ENCODE measurements at regions not wholly inside any gene's neighbourhood (a gene's known extent, or its start where the extent isn't known, plus 50 kb on each side); places are given as distances from the start of the nearest gene placed in this dataset.
"Not testable (repeated sequence)": the region's sequence is repeated elsewhere in the genome, so short reads cannot be mapped to it uniquely, and the experiment has no call there.

DNA sequence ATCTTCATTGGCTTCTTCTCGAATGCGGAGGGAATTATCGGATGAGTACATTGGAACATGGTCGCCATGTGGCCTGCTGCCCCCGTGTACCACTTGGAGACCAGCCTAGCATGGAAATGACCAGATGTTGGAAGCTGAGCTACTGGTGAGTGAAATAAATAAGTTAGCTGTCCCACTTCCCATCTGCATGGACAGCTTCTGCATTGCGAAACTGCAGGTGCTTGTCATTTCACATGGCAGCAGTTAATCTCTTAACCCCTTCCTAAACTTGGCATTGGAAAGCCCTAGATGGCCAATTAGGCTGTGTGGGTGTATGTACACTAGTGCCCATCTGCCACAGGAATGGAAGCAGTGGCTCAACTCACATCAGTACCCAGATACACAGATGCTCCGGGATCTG is 246.6 kb upstream of the IL12B start:
- in situ Hi-C loops (cut with MboI; ENCODE audit: low sequenced_read_pairs) = no loop called here

DNA sequence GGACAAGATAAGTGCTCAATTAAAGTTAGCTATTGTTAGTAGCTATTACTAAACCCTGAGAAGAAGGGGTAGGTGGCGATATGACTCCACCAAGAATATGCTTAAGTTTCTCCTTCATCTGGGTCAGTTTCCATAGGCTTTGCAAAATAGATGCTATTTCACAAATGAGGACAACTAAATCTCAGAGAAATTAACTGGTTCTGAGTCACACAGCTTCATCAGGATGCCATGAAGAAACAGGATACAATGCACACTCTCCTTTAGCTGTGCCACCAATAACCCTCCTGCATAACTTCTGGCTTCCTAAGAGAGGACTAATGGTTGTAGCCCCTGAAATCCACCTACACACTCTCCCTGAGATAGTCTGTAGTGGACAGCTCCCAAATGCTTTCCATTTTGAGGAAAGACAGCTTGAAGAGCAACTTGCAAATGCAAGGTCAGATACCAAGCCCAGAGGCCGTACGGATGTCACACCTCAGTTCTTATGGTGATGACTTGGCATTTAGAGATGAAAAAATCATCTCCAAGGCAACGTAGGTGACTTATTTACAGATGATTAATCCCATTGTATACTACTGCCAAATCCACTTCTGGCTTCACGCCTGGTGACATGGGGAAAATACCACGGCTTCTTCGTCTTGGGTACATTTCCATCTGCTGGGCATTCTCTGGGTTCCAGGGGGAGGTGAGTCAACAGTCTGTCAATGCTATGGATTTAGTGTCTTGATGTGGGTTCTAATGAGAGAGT is 251.4 kb upstream of the IL12B start:
- in situ Hi-C loops (cut with MboI; ENCODE audit: low sequenced_read_pairs) = no loop called here

DNA sequence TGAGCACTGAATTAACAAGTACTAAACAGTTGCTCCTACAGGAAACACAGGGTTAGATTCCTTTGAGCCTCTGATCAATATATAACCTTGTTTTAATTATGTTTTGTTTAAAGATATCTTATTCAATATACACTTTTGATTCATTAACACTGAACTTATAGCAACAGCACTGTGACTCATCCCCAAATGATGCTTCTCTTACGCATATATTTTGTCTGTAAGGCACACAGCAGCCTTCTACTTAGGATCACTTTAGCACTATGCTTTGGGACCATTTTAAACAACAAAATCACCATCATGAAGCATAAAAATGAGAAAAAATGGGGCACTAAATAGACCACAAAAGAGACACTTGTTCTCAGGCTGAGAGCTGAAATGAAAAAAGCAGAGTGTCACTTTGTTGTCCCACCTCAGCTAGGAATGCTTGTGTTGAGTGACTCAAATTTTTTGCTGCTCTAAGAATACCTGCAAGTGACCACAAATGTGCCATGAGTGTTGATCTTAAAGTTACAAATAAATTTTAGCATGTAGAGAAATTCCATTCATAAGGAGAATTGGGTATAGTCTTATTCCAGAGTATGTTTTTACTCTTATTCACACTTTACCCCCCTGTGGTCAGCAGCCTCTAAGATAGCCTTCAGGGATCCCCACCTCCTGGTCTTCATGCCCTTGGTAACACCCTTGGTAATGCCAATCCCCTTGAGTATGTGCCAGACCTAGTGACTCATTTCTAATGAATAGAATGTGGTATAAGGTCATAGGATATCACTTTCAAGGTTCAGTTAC is 252.7 kb upstream of the IL12B start:
- in situ Hi-C loops (cut with MboI; ENCODE audit: low sequenced_read_pairs) = no loop called here

DNA sequence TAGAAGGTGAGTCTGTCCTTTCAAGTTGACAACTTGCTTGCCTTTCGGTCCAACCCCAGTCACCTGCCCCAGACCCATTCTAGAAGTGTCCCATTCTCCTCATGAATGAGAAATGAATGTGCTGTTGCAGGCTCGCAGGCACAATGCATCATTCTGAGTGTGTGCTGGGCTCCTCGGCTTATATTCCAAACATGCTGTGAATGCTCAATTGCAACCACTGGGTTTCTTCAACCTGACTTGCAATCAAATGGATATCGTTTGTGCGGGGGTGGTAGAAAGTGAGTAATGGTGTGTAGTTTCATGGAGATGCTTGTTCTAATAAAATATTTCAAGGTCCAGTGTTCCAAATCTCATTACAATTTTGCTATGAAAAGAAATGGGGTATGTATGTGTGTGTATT is 256.6 kb upstream of the IL12B start:
- in situ Hi-C loops (cut with MboI; ENCODE audit: low sequenced_read_pairs) = no loop called here

DNA sequence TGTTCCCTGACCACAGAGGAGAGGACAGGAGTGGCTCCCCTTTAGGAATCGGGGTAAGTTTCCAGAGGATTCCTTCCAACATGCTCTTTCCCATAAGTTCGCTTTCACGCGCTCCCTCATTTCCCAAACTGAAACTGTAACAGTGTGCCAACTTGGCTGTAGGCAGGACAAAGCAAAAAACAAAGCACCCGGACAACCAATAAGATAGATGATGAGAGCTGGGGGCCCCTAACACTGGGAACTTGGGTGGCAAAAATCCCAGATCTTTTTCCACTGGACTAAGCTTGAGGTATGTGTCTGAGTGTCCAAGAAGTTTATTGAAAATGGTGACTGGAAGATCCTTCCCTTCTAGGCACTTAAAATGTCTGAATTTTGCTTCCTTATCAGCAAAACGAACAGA is 258.7 kb upstream of the IL12B start:
- in situ Hi-C loops (cut with MboI; ENCODE audit: low sequenced_read_pairs) = no loop called here

DNA sequence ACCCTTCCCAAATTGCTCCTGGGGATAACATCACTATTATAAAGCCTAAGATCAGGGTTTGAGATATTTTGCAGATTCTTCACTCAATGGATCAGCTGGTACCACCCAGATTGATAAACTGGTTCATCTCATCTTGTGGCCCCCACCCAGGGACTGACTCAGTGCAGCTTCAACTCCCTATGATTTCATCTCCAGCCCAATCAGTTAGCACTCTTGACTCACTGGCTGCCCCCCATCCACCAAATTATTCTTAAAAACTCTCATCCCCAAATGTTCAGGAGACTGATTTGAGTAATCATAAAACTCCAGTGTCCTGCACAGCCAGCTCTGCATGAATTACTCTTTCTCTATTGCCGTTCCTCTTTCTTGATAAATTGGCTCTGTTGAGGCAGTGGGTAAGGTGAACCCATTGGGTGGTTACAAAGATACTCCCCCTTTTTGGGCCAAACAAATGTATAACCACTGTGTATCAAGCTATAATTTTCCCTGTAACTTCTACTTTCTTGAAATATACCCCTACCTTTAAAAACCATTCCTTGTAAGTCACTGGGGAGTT is 263.3 kb upstream of the IL12B start:
- in situ Hi-C loops (cut with MboI; ENCODE audit: low sequenced_read_pairs) = no loop called here

DNA sequence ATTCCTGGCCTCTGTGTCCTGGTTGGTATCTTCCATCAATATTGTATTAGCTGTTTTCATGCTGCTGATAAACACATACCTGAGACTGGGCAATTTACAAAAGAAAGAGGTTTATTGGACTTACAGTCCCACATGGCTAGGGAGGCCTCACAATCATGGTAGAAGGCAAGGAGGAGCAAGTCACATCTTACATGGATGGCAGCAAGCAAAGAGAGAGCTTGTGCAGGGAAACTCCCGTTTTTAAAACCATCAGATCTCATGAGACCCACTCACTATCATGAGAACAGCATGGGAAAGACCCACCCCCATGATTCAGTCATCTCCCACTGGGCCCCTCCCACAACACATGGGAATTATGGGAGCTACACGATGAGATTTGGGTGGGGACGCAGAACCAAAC is 265.3 kb upstream of the IL12B start:
- in situ Hi-C loops (cut with MboI; ENCODE audit: low sequenced_read_pairs) = not testable (repeated sequence)

DNA sequence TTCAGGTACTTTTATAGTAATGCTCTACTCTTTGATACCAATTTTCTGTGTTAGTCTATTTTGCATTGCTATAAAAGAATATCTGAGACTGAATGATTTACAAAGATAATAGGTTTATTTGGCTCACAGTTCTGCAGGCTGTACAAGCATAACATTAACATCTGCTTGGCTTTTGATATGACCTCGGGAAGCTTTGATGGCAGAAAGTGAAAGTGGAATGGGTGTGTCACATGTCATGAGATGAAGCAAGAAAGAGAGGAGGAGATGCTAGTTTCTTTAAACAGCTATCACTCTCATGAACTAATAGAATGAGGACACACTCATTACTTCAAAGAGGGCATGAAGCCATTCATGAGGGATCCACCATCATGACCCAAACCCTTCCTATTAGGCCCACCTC is 270.9 kb upstream of the IL12B start:
- in situ Hi-C loops (cut with MboI; ENCODE audit: low sequenced_read_pairs) = no loop called here

DNA sequence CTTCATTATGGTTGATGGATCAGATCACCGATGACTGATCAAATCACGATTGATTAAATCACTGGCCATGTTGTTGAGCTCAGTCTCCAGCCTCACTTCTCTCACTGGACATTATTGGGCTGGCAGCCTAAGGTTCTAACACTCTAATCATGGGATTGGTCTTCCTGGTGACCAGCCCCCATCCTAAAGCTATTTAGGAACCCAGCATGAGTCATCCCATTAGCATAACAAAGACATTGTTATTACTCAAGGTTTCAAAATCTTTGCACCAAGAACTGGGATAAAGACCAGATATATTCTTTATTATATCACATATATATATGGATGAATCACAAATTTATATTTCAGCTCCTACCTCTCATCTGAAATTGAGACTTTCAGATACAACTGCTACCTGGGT is 272.1 kb upstream of the IL12B start:
- in situ Hi-C loops (cut with MboI; ENCODE audit: low sequenced_read_pairs) = no loop called here

DNA sequence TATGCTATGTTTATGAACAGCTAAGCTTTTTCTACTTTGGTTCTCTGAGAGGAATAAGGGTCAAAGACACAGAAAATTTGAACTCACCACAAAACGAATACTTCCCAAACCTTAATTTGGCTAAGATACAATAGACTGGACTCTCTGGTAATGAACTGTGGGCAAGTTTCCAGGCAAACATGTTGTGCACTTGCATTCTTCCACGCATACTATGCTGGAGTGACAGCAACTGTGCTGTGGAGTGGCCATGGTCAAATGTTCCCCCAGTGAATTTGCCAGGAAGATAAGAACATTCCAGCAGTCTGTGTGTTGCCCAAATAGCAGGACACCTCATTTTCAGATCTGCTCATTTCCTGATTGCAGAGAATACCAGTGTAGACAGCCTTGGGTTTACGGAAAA is 275.3 kb upstream of the IL12B start:
- in situ Hi-C loops (cut with MboI; ENCODE audit: low sequenced_read_pairs) = no loop called here

DNA sequence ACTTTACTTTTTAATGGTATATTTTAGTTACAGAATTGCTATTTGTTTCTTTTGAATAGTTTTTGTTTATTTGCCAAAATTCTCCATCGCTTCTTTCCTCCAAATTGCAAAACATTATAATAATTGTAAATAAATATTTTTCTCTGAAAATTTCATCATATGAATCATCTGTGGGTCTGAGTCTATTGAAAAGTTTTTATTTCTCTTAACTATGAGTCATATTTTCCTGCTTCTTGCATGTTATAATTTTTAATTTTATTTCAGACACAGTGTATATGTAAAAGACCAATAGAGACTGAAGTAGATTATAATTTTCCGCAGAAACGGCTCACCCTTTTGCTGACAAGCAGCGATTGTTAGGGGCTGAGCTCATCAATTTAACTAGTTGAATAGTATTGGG is 279.1 kb upstream of the IL12B start:
- in situ Hi-C loops (cut with MboI; ENCODE audit: low sequenced_read_pairs) = no loop called here

DNA sequence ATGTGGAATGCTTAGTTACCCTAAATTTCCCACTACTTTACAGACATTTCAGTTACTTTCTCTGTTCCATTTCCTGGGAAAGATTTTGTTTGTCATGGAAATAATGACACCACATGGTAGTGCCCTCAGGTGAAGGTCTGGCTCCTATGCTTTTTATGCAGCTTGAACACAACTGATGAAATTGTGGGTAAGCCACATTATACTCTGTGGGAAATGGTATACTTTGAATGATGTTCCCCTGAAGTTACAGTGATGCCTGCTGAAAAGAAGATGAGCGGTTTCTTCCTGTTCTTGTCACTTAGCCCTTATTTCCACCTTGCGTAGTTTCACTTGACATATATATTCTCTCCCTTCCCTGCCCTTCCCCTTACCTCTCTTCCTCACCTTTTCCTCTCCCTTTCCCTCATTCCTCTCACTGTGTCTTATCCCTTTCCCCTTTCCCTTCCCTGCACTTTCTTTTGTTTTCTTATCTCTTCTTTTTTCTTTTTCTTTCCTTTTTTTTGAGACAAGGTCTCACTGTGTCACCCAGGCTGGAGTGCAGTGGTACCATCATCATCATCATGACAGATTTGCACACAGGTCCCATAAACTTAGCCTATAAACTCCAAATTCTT is 280.8 kb upstream of the IL12B start:
- in situ Hi-C loops (cut with MboI; ENCODE audit: low sequenced_read_pairs) = no loop called here

DNA sequence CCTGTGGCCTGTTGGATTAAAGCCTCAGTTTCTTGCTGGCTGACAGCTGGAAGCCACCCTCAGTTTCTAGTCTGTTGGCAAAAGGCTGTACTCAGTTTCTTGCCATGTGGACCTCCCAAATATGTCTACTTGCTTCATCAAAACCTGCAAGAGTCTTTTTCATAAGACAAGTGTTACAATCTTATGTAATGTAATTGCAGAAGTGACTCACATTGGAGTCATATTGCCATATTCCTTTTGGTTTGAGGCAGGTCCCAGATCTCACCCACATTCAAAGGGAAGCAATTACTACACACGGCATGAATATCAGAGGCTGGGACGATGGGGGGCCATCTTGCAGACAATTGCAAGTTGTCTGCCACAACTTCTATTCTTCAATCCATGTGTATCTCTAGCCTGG is 286.7 kb upstream of the IL12B start:
- in situ Hi-C loops (cut with MboI; ENCODE audit: low sequenced_read_pairs) = no loop called here

DNA sequence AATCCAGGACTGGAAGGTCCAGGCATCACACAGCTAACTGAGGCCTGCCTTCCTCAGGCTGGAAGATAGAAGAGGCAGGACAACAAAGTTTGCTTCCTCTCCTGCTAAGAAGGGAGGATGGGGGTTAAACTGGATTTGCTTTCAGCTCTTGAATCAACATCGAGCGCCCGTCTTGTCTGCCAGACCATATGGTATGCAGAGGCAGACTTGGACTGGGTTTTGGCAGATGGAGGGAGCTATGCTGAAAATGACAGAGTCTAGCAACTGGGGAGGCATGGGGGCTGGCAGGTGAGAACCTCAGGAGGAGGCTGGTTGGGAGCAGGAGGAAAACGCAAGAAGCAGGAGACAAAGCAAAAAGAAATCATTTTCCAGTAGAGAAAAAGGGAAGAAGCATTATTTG is 289.5 kb upstream of the IL12B start:
- in situ Hi-C loops (cut with MboI; ENCODE audit: low sequenced_read_pairs) = no loop called here

DNA sequence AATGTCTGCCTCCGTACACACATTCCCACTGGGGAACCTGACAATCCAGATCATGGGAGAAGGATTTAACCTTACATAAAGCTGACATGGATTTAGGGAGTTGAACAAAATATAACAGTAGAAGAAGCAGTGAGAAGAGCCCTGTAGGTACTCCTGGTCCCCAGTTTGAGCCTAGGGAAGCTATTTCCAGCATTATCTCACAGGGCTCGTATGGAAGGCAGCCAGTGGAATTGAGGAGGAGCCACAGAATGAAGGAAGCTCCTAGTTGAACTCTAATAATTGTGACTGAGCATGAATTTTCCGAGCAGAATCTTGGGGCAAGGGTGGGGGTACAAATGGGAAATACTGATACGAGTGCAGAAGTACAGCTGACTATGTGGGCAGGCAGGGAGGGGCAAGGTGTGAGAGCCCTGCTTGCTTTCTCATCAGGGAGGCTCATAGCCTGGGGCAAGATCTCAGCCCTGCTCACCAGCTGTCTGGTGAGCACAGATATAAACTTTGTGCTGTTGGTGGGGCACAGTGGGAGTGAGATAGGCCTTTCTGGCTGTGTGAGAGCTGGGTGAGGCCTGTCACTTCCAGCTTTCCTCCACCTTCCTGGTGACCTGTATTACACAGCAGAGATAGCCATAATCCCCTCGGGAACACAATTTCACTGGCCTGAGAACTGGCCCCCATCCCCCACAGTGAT is 290.7 kb upstream of the IL12B start:
- in situ Hi-C loops (cut with MboI; ENCODE audit: low sequenced_read_pairs) = no loop called here

DNA sequence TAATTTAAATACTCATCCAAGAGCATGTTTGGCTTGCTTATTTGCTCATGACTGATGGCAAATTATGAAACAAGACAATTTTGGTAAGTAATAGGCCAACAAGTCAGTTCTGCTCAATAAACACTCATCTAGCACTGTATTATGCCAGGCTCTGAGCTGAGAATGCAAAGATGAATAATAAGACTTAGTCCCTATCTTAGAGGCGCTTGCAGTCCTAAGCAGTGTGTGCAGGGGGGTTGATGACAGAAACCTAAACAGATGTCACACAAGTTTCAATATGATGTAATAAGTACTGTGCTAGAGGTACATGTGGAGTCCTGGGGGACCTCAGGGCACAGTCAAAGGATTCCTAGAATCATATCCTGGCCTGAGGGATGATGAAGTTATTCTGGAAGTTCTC is 287.6 kb upstream of the ADRA1B start:
- in situ Hi-C loops (cut with MboI; ENCODE audit: low sequenced_read_pairs) = no loop called here

DNA sequence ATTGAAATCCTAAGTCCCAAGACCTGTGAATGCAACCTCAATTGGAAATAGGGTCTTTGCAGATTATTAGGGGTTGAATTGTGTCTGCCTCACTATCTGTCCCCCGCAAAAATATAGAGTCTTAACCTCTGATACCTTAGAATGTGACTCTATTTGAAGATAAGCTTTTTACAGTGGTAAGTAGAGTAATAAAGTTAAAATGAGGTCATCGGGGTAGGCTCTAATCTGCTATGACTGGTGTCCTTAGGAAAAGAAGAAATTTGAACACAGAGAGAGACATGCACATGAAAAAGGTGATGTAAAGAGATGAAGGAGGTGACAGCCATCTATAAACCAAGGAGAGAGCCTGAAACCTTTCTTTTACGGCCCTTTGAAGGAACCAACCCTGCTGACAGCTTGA is 287.1 kb upstream of the ADRA1B start:
- in situ Hi-C loops (cut with MboI; ENCODE audit: low sequenced_read_pairs) = no loop called here

DNA sequence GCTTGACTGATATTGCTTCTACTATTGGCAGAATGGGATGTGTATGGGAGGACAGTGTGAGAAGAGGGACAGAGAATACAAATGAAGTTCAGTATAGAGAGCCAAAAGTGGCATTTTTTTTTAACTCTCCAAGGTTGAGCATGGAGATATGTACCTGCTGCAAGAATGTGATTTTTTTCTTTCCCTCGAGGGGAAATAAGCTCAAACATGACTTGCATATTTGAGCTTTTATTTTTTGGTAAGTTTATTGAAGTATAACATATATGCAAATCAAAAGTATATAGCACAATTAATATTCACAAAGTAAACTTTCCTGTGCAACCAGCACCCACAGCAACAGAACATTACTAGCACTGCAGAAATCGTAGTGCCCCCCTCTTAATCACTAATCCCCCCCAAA is 285.7 kb upstream of the ADRA1B start:
- in situ Hi-C loops (cut with MboI; ENCODE audit: low sequenced_read_pairs) = no loop called here

DNA sequence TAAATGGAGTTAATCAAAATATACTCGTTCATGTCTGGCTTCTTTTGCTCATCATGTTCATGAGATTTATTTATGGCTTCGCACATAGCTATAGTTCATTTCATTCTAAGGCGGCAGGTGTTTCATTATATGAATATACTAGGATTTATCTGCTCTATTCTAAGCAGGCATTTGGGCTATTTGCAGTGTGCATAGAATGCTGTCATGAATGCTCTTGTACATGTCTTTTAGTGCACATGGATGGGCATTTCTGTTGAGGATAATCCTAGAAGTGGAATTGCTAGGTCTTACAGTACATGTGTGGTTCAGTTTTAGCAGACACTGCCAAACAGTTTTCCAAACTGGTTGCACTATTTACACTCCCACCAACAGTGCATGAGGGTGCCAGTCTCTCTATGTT is 285.3 kb upstream of the ADRA1B start:
- in situ Hi-C loops (cut with MboI; ENCODE audit: low sequenced_read_pairs) = no loop called here

DNA sequence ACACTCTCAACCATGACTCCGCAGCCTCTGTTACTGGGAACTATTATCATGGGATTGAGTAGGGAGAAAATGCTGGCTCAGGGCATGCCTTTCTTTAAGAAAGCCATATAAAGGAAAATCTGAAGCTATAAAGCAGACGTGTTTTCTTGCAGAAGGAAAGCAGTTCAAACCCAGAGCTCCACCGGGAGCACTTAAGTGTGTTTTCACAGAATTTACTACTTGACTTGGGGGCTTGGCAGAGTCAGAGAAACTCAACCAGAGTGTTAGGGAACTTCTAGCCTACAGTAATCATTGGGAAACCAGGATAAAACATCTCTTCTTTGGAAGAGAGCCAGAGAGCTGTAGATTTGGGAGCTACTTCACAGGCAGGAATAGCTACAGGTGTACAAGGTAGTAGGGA is 283.4 kb upstream of the ADRA1B start:
- in situ Hi-C loops (cut with MboI; ENCODE audit: low sequenced_read_pairs) = no loop called here

DNA sequence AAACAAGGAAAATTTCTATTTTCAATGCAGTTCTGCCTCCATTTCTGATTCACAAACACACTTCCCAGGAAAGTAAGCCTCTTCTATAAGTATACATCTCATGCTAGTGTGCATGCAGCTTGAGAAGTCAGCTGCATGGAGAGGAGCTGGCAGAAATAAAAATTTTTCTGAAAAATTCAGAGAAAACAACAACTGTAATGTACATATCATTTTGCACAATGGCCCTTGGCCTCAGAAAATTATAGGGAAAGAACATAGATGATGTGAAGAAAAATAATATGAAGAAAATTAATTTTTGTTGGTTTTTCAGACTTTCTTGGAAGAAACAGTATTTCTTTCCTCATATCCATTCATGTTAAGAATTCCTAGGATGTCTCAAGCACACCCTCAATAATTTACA is 277.8 kb upstream of the ADRA1B start:
- in situ Hi-C loops (cut with MboI; ENCODE audit: low sequenced_read_pairs) = no loop called here

Measured in HL-60/S4 (cell line).